ENCODE measurements at regions not wholly inside any gene's neighbourhood (a gene's known extent, or its start where the extent isn't known, plus 50 kb on each side); places are given as distances from the start of the nearest gene placed in this dataset.

- POLR2A ChIA-PET, result no interaction called here
- CTCF ChIA-PET, result interaction anchor here (1.0 to 6.6 kb wide), 4 partner anchors 8 to 192 kb away, joined by 3 to 113 read pairs (median 34); no protein-coding TSS in a partner anchor
- H3K36me3 ChIP-seq (ENCODE audit: control insufficient read depth, insufficient read depth, low read length), result no peaks in the 10 kb centered on the region
- TF ChIP-seq, protein P1, sequence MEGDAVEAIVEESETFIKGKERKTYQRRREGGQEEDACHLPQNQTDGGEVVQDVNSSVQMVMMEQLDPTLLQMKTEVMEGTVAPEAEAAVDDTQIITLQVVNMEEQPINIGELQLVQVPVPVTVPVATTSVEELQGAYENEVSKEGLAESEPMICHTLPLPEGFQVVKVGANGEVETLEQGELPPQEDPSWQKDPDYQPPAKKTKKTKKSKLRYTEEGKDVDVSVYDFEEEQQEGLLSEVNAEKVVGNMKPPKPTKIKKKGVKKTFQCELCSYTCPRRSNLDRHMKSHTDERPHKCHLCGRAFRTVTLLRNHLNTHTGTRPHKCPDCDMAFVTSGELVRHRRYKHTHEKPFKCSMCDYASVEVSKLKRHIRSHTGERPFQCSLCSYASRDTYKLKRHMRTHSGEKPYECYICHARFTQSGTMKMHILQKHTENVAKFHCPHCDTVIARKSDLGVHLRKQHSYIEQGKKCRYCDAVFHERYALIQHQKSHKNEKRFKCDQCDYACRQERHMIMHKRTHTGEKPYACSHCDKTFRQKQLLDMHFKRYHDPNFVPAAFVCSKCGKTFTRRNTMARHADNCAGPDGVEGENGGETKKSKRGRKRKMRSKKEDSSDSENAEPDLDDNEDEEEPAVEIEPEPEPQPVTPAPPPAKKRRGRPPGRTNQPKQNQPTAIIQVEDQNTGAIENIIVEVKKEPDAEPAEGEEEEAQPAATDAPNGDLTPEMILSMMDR (IDR thresholded peaks at IDR 0.05; ENCODE audit: insufficient read depth, low read depth, low read length), result no peak
- no peak for DNase-seq (ENCODE audit: low read depth)
- no peak overlapping the region for H3K4me3 ChIP-seq (ENCODE audit: low read depth, low read length)
- no peaks in the 10 kb centered on the region for H3K27me3 ChIP-seq (ENCODE audit: control insufficient read depth, insufficient read depth, low read length)
These were observed 51.0 kb downstream of the CCDC54 start for GRCh38 chr3:107428051-107428858.

DNA sequence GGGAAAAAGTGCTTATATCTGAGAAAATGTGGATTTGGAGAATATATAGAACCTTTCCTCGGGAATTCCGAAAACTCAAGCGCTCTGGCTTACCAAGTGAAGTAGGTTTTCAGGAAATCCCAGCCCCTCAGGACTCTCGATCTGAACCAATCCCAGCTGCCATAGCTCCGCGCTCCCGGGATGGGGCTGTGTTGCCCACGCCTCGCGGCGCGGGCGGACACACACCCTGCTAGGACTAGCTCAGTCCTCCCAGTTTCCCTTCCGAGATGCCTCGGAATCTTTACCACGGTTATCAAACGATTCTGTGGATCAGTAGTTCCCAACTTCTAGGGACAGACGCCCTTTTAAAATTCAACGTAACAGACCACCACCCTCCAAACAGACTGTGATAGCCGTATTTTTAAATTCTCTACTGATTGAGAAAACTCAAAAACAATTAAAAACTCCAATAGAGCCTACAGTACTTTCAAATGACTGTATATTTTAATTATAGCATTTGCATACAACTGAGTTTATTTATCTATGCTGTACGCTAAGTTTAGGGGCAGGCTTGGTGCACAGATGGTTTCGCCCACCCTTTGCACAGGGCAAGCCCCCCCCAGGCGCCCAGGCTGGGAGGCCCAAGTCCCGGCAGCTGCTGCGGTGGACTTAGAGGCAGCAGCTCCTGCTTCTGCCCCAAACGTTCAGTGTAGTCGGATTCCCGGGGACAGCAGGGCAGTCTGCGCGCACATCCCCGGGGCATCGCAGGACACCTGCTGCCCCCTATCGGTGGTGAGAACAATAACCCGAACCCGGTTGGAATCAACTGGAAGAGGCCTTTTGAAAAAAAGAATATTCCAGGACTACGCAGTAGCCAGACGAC lies 52.3 kb downstream of the CCDC54 start:
- TF ChIP-seq, protein P1 (IDR thresholded peaks at IDR 0.05; ENCODE audit: insufficient read depth, low read depth, low read length), result peak; percentile 92
- ChIA-PET POLR2A (interaction anchor here (0.6 to 1.7 kb wide), 5 partner anchors 8 to 360 kb away, joined by 3 to 8 read pairs (median 3); no protein-coding TSS in a partner anchor), CTCF (interaction anchor here (0.6 to 6.6 kb wide), 34 partner anchors 9 to 310 kb away, joined by 3 to 113 read pairs (median 4); no protein-coding TSS in a partner anchor)
- H3K4me3 ChIP-seq (ENCODE audit: low read depth, low read length), result peak overlapping the region; percentile 42
- no peaks in the 10 kb centered on the region for H3K36me3 ChIP-seq (ENCODE audit: control insufficient read depth, insufficient read depth, low read length)
- DNase-seq (ENCODE audit: low read depth), result peak; percentile 45
- H3K27me3 ChIP-seq (ENCODE audit: control insufficient read depth, insufficient read depth, low read length), result no peaks in the 10 kb centered on the region

DNA sequence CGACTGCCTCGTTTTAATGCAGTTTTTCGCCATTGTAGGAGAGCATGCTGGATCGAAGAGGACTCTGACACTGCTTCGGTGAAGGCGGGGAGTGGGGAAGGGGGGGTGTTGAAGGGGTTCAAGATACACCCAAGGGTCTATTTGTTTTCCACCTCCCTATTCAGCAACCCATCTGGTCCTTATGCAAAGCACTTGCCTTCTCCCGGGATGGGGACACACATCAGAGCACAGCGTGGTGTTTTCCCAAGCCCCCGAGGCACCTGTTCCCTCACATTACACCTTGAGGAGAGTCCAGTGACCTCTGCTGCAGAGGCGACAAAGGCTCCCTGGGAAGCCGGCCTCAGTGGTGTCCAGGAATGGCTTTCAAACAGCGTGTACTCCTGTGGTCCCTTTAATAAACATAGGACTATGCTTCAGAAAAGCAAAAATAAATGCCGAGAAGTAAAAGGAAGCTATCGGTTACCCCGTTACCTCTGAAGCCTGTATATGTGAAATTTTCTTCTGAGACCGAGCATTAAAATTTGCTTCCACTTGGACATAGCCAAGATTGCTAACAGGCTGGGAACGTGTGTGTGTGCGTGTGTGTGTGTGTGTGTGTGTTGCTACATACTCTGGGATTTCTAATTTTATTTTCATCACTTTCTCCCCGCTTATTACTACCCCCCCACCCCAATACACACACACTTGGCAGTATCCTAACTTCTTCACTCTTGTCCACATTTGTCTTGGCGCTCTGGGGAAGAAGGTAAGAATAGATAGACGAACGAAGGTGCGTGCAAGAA lies 53.2 kb downstream of the CCDC54 start:
- TF ChIP-seq, protein P1 (IDR thresholded peaks at IDR 0.05; ENCODE audit: insufficient read depth, low read depth, low read length), result no peak
- POLR2A ChIA-PET, result interaction anchor here (0.8 to 1.7 kb wide), 2 partner anchors 9 to 14 kb away, joined by 6 to 8 read pairs; no protein-coding TSS in a partner anchor
- no peaks in the 10 kb centered on the region; the same call in 1 of the 2 replicates for H3K27me3 ChIP-seq (ENCODE audit: control insufficient read depth, insufficient read depth, low read length)
- DNase-seq (ENCODE audit: low read depth), result no peak
- peak overlapping the region; percentile 66 for H3K4me3 ChIP-seq (ENCODE audit: low read depth, low read length)
- CTCF ChIA-PET, result interaction anchor here (1.0 to 6.6 kb wide), 24 partner anchors 9 to 203 kb away, joined by 3 to 113 read pairs (median 4); no protein-coding TSS in a partner anchor
- no peaks in the 10 kb centered on the region for H3K36me3 ChIP-seq (ENCODE audit: control insufficient read depth, insufficient read depth, low read length)

- CTCF ChIA-PET, result interaction anchor here (1.0 to 6.6 kb wide), 10 partner anchors 10 to 189 kb away, joined by 3 to 113 read pairs (median 6); no protein-coding TSS in a partner anchor
- H3K36me3 ChIP-seq (ENCODE audit: control insufficient read depth, insufficient read depth, low read length), result no peaks in the 10 kb centered on the region
- POLR2A ChIA-PET, result interaction anchor here (0.8 kb wide), 1 partner anchor 14 kb away, joined by 6 read pairs; no protein-coding TSS in a partner anchor
- TF ChIP-seq, protein P1 (IDR thresholded peaks at IDR 0.05; ENCODE audit: insufficient read depth, low read depth, low read length), result no peak
- no peak for DNase-seq (ENCODE audit: low read depth)
- H3K27me3 ChIP-seq (ENCODE audit: control insufficient read depth, insufficient read depth, low read length), result no peaks in the 10 kb centered on the region; the same call in 1 of the 2 replicates
- H3K4me3 ChIP-seq (ENCODE audit: low read depth, low read length), result peak overlapping the region; percentile 66
These were observed 53.7 kb downstream of the CCDC54 start for GRCh38 chr3:107430996-107431245.

Measured in BJ (cell line).